ENCODE measurements at regions not wholly inside any gene's neighbourhood (a gene's known extent, or its start where the extent isn't known, plus 50 kb on each side); places are given as distances from the start of the nearest gene placed in this dataset.
"Not testable (repeated sequence)": the region's sequence is repeated elsewhere in the genome, so short reads cannot be mapped to it uniquely, and the experiment has no call there.

DNA sequence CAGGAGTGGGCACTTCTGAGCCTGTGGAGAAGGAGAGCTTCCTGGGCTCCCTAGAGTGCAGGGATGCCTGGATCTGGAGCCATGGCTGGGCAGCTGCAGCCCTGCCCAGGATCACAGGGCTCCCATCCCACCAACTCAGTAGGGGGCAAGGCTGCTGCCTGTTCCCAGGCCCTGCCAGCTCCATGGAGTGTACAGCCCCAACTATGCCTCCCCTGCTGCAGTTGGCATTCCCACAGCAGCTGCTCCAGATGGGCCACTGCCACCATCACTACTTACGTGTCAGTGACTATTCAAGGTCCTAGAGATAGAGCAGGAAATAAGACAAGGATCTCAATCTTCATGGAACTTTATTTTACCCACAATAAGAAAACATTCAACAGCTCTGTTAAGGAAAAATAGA is 107.1 kb upstream of the TNPO1 start:
- Histone ChIP-seq H3K27me3 (peaks cover 0 to 7% (median 0%) of the 10 kb centered on the region in 3 donors), H3K27ac (no peak overlapping the region), H3K36me3 (no peaks in the 10 kb centered on the region), H3K4me1 (no peaks in the 10 kb centered on the region), H3K9me3 (peaks cover 0 to 9% (median 0%) of the 10 kb centered on the region in 4 donors), H3K4me3 (no peak overlapping the region)
- DNase-seq: no peak
- no peak for TF ChIP-seq EP300 (IDR thresholded peaks at IDR 0.05)
- TF ChIP-seq POLR2AphosphoS5 (IDR thresholded peaks at IDR 0.05): no peak
- no peak for TF ChIP-seq POLR2A (IDR thresholded peaks at IDR 0.05)
- TF ChIP-seq, protein P1, sequence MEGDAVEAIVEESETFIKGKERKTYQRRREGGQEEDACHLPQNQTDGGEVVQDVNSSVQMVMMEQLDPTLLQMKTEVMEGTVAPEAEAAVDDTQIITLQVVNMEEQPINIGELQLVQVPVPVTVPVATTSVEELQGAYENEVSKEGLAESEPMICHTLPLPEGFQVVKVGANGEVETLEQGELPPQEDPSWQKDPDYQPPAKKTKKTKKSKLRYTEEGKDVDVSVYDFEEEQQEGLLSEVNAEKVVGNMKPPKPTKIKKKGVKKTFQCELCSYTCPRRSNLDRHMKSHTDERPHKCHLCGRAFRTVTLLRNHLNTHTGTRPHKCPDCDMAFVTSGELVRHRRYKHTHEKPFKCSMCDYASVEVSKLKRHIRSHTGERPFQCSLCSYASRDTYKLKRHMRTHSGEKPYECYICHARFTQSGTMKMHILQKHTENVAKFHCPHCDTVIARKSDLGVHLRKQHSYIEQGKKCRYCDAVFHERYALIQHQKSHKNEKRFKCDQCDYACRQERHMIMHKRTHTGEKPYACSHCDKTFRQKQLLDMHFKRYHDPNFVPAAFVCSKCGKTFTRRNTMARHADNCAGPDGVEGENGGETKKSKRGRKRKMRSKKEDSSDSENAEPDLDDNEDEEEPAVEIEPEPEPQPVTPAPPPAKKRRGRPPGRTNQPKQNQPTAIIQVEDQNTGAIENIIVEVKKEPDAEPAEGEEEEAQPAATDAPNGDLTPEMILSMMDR (IDR thresholded peaks at IDR 0.05): no peak
- 79 to 89% (median 87%) methylated on average over 1 of the region's 1 CpG for WGBS, 5 donors
- intact Hi-C loops (cut with DNase I; ENCODE audit: low total_unique reads): no loop called here

DNA sequence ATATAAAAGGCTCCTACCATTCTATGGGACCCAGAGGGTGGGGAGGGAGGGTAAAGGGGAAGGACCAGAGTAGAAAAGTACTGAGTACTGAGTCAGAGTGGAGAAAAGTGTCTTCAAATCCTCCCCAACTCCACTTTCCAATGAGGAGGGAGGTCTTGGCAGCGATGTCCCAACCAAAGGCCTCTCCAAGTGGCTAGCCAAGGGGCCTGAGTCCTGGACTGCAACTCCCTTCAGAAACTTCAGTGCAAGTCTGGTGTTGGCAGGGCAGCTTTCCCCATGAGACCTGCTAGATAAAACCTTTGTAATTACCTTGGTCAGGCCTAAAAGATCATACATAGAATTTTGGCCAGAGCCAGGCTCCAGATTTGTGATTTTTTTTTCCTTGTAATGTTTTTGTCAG is 111.3 kb upstream of the TNPO1 start:
- DNase-seq: no peak
- TF ChIP-seq, protein P1 (IDR thresholded peaks at IDR 0.05): no peak
- no peak for TF ChIP-seq EP300 (IDR thresholded peaks at IDR 0.05)
- TF ChIP-seq POLR2A (IDR thresholded peaks at IDR 0.05): no peak
- TF ChIP-seq POLR2AphosphoS5 (IDR thresholded peaks at IDR 0.05): no peak
- H3K4me3 ChIP-seq: no peak overlapping the region
- intact Hi-C loops (cut with DNase I; ENCODE audit: low total_unique reads): no loop called here
- H3K9me3 ChIP-seq: peaks cover 0 to 9% (median 0%) of the 10 kb centered on the region in 4 donors
- WGBS, 5 donors: 90 to 100% (median 100%) methylated on average over 1 of the region's 1 CpG
- no peaks in the 10 kb centered on the region for H3K4me1 ChIP-seq
- H3K36me3 ChIP-seq: no peaks in the 10 kb centered on the region
- peaks cover 0 to 7% (median 0%) of the 10 kb centered on the region in 3 donors for H3K27me3 ChIP-seq
- H3K27ac ChIP-seq: no peak overlapping the region

DNA sequence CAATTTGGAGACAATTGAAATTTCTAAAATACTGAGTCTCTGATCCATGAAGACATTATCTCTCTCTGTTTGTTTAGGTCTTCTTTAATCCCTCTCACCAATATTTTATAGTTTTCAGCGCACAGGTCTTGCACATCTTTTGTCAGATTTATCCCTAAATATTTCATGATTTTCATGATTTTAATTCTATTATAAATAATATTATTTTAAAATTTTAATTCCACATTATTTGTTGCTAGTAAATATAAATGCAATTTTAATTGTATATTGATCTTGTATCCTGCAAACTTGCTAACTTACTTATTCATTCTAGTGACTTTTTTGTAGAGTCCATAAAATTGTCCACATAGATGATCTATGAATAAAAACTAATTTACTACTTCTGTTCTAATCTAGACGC is 112.6 kb upstream of the TNPO1 start:
- DNase-seq: no peak
- intact Hi-C loops (cut with DNase I; ENCODE audit: low total_unique reads): no loop called here
- Histone ChIP-seq H3K27me3 (peaks cover 0 to under 1% (median 0%) of the 10 kb centered on the region in 3 donors), H3K36me3 (no peaks in the 10 kb centered on the region), H3K27ac (no peak overlapping the region), H3K9me3 (peaks cover 0 to 9% (median 0%) of the 10 kb centered on the region in 4 donors), H3K4me1 (no peaks in the 10 kb centered on the region), H3K4me3 (no peak overlapping the region)
- TF ChIP-seq POLR2A (IDR thresholded peaks at IDR 0.05) (no peak), EP300 (IDR thresholded peaks at IDR 0.05) (no peak), POLR2AphosphoS5 (IDR thresholded peaks at IDR 0.05) (no peak)
- TF ChIP-seq, protein P1 (IDR thresholded peaks at IDR 0.05): no peak
- 63 to 85% (median 79%) methylated on average over 2 of the region's 2 CpGs for WGBS, 5 donors

DNA sequence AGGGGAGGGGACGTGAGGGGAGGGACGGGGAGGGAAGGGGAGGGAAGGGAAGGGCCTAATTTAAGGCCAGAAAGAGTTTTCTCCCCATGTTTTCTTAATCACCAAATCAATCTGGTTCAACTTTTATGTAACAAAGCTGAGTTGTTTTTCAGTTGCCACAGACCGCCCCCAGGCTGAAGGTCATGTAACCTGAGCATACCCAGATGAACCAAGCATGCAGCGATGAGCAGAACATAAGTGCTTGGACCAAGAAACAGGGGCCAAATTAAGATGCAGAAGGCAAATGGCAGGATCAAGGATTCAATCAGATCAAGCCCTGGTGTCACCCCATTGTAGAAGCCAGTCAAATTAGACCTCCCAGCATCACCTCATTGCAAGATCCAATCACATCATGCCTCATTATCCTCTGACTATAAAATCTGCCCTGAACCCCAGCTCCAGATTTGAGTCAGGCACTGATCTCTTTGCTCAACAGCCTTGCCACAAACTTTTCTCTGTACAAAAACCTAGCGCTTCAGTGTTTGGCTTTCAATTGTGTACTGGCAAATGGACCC is 113.5 kb upstream of the TNPO1 start:
- intact Hi-C loops (cut with DNase I; ENCODE audit: low total_unique reads): no loop called here
- Histone ChIP-seq H3K36me3 (no peaks in the 10 kb centered on the region), H3K4me3 (no peak overlapping the region), H3K4me1 (no peaks in the 10 kb centered on the region), H3K27ac (no peak overlapping the region), H3K9me3 (no peaks in the 10 kb centered on the region), H3K27me3 (no peaks in the 10 kb centered on the region)
- TF ChIP-seq POLR2AphosphoS5 (IDR thresholded peaks at IDR 0.05) (no peak), EP300 (IDR thresholded peaks at IDR 0.05) (no peak), POLR2A (IDR thresholded peaks at IDR 0.05) (no peak)
- TF ChIP-seq, protein P1 (IDR thresholded peaks at IDR 0.05): no peak
- DNase-seq: no peak
- WGBS, 5 donors: 71 to 82% (median 74%) methylated on average over 5 of the region's 5 CpGs

DNA sequence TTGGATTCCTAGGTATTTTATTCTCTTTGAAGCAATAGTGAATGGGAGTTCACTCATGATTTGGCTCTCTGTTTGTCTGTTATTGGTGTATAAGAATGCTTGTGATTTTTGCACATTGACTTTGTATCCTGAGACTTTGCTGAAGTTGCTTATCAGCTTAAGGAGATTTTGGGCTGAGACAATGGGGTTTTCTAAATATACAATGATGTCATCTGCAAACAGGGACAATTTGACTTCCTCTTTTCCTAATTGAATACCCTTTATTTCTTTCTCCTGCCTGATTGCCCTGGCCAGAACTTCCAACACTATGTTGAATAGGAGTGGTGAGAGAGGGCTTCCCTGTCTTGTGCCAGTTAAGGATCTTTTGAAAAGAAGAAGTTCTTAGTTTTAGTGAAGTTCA is 114.4 kb upstream of the TNPO1 start:
- H3K9me3 ChIP-seq; H3K27ac ChIP-seq; intact Hi-C loops (cut with DNase I; ENCODE audit: low total_unique reads); H3K36me3 ChIP-seq; H3K27me3 ChIP-seq; H3K4me3 ChIP-seq; DNase-seq; H3K4me1 ChIP-seq: not testable (repeated sequence)
